ENCODE measurements at regions not wholly inside any gene's neighbourhood (a gene's known extent, or its start where the extent isn't known, plus 50 kb on each side); places are given as distances from the start of the nearest gene placed in this dataset.
A peak's percentile ranks its signal among the peaks of the same experiment; 100 is the strongest.

DNA sequence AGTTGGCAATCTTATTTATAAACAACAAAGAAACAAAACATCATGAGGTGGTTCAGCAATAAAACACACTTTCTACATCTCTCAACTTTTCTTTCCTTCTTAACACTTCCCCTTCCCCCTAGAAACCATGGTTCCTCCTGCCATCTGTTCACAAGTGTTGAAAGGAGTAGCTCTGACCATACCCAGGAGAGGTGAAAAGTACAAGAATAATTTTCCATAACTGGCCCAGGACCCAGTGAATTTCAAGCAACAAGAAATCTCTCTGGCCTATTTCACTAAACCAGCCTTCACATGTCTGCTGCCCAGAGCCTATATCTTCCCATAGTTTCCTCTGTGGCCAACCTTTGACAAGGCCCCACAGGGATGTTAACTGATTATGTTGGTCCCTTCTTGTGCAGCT is 98.2 kb upstream of the CEP126 start:
- H3K9ac ChIP-seq (ENCODE audit: insufficient read depth in 1 of 2, low read length in 2 of 2) = no peak overlapping the region
- no peak overlapping the region for H3K4me3 ChIP-seq
- peaks cover 0 to 8% (median 0%) of the 10 kb centered on the region in 5 donors for H3K4me1 ChIP-seq (ENCODE audit: control insufficient read depth in 5 of 5, insufficient read depth in 5 of 5, low read length in 5 of 5)
- H3K27ac ChIP-seq (ENCODE audit: low read depth in 1 of 2, low read length in 1 of 2) = no peak overlapping the region
- no peaks in the 10 kb centered on the region for H3K36me3 ChIP-seq (ENCODE audit: control insufficient read depth in 4 of 4, insufficient read depth in 4 of 4, low read length in 4 of 4)
- no peaks in the 10 kb centered on the region for H3K27me3 ChIP-seq (ENCODE audit: control insufficient read depth in 3 of 3, insufficient read depth in 3 of 3, low read length in 2 of 3)
- H3K9me3 ChIP-seq (ENCODE audit: control insufficient read depth in 4 of 4, insufficient read depth in 3 of 4, low read length in 3 of 4) = no peaks in the 10 kb centered on the region
- no peak for DNase-seq
- no peak for ATAC-seq (ENCODE audit: insufficient read depth, low FRiP score)
- TF ChIP-seq, protein P1, sequence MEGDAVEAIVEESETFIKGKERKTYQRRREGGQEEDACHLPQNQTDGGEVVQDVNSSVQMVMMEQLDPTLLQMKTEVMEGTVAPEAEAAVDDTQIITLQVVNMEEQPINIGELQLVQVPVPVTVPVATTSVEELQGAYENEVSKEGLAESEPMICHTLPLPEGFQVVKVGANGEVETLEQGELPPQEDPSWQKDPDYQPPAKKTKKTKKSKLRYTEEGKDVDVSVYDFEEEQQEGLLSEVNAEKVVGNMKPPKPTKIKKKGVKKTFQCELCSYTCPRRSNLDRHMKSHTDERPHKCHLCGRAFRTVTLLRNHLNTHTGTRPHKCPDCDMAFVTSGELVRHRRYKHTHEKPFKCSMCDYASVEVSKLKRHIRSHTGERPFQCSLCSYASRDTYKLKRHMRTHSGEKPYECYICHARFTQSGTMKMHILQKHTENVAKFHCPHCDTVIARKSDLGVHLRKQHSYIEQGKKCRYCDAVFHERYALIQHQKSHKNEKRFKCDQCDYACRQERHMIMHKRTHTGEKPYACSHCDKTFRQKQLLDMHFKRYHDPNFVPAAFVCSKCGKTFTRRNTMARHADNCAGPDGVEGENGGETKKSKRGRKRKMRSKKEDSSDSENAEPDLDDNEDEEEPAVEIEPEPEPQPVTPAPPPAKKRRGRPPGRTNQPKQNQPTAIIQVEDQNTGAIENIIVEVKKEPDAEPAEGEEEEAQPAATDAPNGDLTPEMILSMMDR (IDR thresholded peaks at IDR 0.05; ENCODE audit: control extremely low read depth, extremely low read depth) = no peak

DNA sequence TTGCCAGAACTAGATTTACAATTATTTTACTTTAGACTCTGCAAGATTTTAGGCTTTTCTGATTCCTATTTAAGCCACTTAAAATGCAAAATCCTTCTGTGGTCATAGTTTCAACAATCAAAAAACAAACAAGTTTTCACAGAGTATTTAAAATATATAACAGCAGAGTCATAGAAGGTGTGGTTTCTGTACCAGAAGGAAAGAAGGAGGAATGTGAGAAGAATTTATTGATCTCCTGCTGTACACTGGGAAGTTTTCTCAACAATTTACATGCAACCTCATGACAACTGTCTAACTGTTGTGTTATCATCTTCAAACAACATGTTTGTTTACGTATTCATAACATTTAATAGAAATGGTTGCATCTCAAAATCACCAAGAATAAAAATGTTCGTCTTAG is 102.3 kb upstream of the CEP126 start:
- ATAC-seq (ENCODE audit: insufficient read depth, low FRiP score) = no peak
- DNase-seq = no peak
- TF ChIP-seq, protein P1 (IDR thresholded peaks at IDR 0.05; ENCODE audit: control extremely low read depth, extremely low read depth) = no peak
- Histone ChIP-seq H3K27me3 (ENCODE audit: control insufficient read depth in 3 of 3, insufficient read depth in 3 of 3, low read length in 2 of 3) (no peaks in the 10 kb centered on the region), H3K9ac (ENCODE audit: insufficient read depth in 1 of 2, low read length in 2 of 2) (no peak overlapping the region), H3K36me3 (ENCODE audit: control insufficient read depth in 4 of 4, insufficient read depth in 4 of 4, low read length in 4 of 4) (no peaks in the 10 kb centered on the region), H3K27ac (ENCODE audit: low read depth in 1 of 2, low read length in 1 of 2) (no peak overlapping the region), H3K9me3 (ENCODE audit: control insufficient read depth in 4 of 4, insufficient read depth in 3 of 4, low read length in 3 of 4) (no peaks in the 10 kb centered on the region), H3K4me1 (ENCODE audit: control insufficient read depth in 5 of 5, insufficient read depth in 5 of 5, low read length in 5 of 5) (peaks cover 0 to 37% (median 16%) of the 10 kb centered on the region in 5 donors), H3K4me3 (no peak overlapping the region)
- WGBS, 2 donors = 79 to 84% methylated on average over 2 of the region's 2 CpGs

DNA sequence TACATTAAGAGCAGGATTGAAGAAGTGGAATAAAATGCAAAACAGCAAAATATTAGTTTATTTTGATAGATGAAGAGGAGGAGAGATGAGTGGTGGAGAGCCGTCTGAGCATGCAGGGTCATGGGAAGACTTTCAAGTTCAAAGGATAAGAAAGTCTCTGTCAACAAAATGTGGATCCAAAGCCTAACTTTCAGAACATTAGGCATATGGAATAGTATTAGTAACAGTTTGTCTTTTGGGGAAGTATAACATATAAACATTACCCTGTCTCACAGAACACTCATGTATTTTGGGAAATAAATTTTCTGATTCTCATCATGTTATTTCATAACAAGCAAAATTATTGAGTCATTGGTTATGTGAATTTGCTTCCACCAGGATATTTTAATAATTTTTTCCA is 104.3 kb upstream of the CEP126 start:
- H3K4me3 ChIP-seq = no peak overlapping the region
- H3K36me3 ChIP-seq (ENCODE audit: control insufficient read depth in 4 of 4, insufficient read depth in 4 of 4, low read length in 4 of 4) = no peaks in the 10 kb centered on the region
- ATAC-seq (ENCODE audit: insufficient read depth, low FRiP score) (peak; percentile 49), DNase-seq (peak in 2 of 3 donors; percentile 64 to 85)
- TF ChIP-seq, protein P1 (IDR thresholded peaks at IDR 0.05; ENCODE audit: control extremely low read depth, extremely low read depth) = no peak
- H3K27ac ChIP-seq (ENCODE audit: low read depth in 1 of 2, low read length in 1 of 2) = no peak overlapping the region
- no peaks in the 10 kb centered on the region for H3K27me3 ChIP-seq (ENCODE audit: control insufficient read depth in 3 of 3, insufficient read depth in 3 of 3, low read length in 2 of 3)
- WGBS, 2 donors = 62 to 78% methylated on average over 1 of the region's 1 CpG
- H3K9ac ChIP-seq (ENCODE audit: insufficient read depth in 1 of 2, low read length in 2 of 2) = no peak overlapping the region
- peaks cover 0 to 50% (median 16%) of the 10 kb centered on the region in 5 donors for H3K4me1 ChIP-seq (ENCODE audit: control insufficient read depth in 5 of 5, insufficient read depth in 5 of 5, low read length in 5 of 5)
- H3K9me3 ChIP-seq (ENCODE audit: control insufficient read depth in 4 of 4, insufficient read depth in 3 of 4, low read length in 3 of 4) = no peaks in the 10 kb centered on the region

DNA sequence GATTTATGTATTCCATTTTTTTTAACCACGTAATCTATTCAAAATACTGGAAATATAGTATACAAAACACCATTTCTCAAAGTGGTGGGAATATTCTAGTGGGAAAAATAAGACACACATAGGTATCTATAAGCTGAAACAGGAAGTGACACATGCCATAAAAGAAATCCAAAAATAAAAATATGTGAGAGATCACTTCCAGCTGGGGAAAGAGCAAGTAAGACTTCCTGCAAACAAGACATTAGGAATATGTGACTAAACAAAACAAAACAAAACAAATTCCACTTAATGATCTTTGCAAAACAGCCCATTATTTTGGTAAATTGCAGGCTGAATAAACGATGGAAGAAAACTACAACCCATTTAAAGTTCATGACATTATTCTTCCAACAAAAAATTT is 107.3 kb upstream of the CEP126 start:
- Histone ChIP-seq H3K9ac (ENCODE audit: insufficient read depth in 1 of 2, low read length in 2 of 2) (no peak overlapping the region), H3K4me3 (no peak overlapping the region), H3K36me3 (ENCODE audit: control insufficient read depth in 4 of 4, insufficient read depth in 4 of 4, low read length in 4 of 4) (no peaks in the 10 kb centered on the region), H3K27me3 (ENCODE audit: control insufficient read depth in 3 of 3, insufficient read depth in 3 of 3, low read length in 2 of 3) (no peaks in the 10 kb centered on the region), H3K27ac (ENCODE audit: low read depth in 1 of 2, low read length in 1 of 2) (no peak overlapping the region), H3K4me1 (ENCODE audit: control insufficient read depth in 5 of 5, insufficient read depth in 5 of 5, low read length in 5 of 5) (peaks cover 0 to 54% (median 16%) of the 10 kb centered on the region in 5 donors), H3K9me3 (ENCODE audit: control insufficient read depth in 4 of 4, insufficient read depth in 3 of 4, low read length in 3 of 4) (no peaks in the 10 kb centered on the region)
- DNase-seq (peak in 2 of 3 donors; percentile 82 to 84), ATAC-seq (ENCODE audit: insufficient read depth, low FRiP score) (no peak)
- TF ChIP-seq, protein P1 (IDR thresholded peaks at IDR 0.05; ENCODE audit: control extremely low read depth, extremely low read depth) = no peak
- 49 to 57% methylated on average over 2 of the region's 2 CpGs for WGBS, 2 donors
